HG02870 (cell line): ENCODE measurements at regions not wholly inside any gene's neighbourhood (a gene's known extent, or its start where the extent isn't known, plus 50 kb on each side); places are given as distances from the start of the nearest gene placed in this dataset.

Experiments
- ATAC-seq: cut with Tn5 transposase; IDR thresholded peaks from one replicate; pipeline ENCODE4 v1.9.1; 2021; ENCODE audit warnings: mild to moderate bottlenecking, moderate library complexity; ENCODE audit not compliant: unreplicated experiment

GRCh38 chr5:130731839-130732238 is 433.2 kb downstream of the HINT1 start:
- ATAC-seq, result no peak

GRCh38 chr5:130729541-130729940 is 435.5 kb downstream of the HINT1 start:
- no peak for ATAC-seq

GRCh38 chr5:130727830-130728229 is 437.2 kb downstream of the HINT1 start:
- ATAC-seq, result no peak

- ATAC-seq, result no peak
Observed at GRCh38 chr5:130724658-130725057, 440.4 kb downstream of the HINT1 start.

GRCh38 chr5:130720355-130720754 is 444.7 kb downstream of the HINT1 start:
- peak; percentile 56 for ATAC-seq

GRCh38 chr5:130715541-130715940 is 449.5 kb downstream of the HINT1 start:
- no peak for ATAC-seq

GRCh38 chr5:130714200-130714599 is 450.9 kb downstream of the HINT1 start:
- ATAC-seq, result no peak

- ATAC-seq, result no peak
Observed at GRCh38 chr5:130712324-130712723, 452.7 kb downstream of the HINT1 start.

- no peak for ATAC-seq
Observed at GRCh38 chr5:130710596-130710995, 454.5 kb downstream of the HINT1 start.

GRCh38 chr5:130708754-130709153 is 456.3 kb downstream of the HINT1 start:
- no peak for ATAC-seq

- ATAC-seq, result no peak
Observed at GRCh38 chr5:130706696-130707095, 458.4 kb downstream of the HINT1 start.

- ATAC-seq, result no peak
Observed at GRCh38 chr5:130705368-130705767, 459.7 kb downstream of the HINT1 start.

- ATAC-seq, result no peak
Observed at GRCh38 chr5:130693509-130693908, 471.5 kb downstream of the HINT1 start.

- no peak for ATAC-seq
Observed at GRCh38 chr5:130692770-130693169, 472.3 kb downstream of the HINT1 start.

GRCh38 chr5:130689831-130690230 is 475.2 kb downstream of the HINT1 start:
- ATAC-seq, result no peak

- no peak for ATAC-seq
Observed at GRCh38 chr5:130687085-130687733, 477.8 kb downstream of the HINT1 start.

GRCh38 chr5:130678637-130679036 is 486.4 kb downstream of the HINT1 start:
- ATAC-seq, result no peak

- no peak for ATAC-seq
Observed at GRCh38 chr5:130666462-130666861, 498.6 kb downstream of the HINT1 start.

GRCh38 chr5:130652176-130652575 is 512.9 kb downstream of the HINT1 start:
- ATAC-seq, result no peak

- no peak for ATAC-seq
Observed at GRCh38 chr5:130651440-130651839, 513.6 kb downstream of the HINT1 start.

- ATAC-seq, result no peak
Observed at GRCh38 chr5:130643321-130643720, 521.7 kb downstream of the HINT1 start.

- ATAC-seq, result no peak
Observed at GRCh38 chr5:130642461-130642860, 522.6 kb downstream of the HINT1 start.

- ATAC-seq, result no peak
Observed at GRCh38 chr5:130627145-130627544, 537.9 kb downstream of the HINT1 start.
